GM12892 (cell line): ENCODE measurements at regions not wholly inside any gene's neighbourhood (a gene's known extent, or its start where the extent isn't known, plus 50 kb on each side); places are given as distances from the start of the nearest gene placed in this dataset.

ENCODE experiments used
- POLR2A ChIP-seq: IDR thresholded peaks from 2 replicates; pipeline ENCODE4 v1.6.1; 2011; ENCODE audit warnings: low read depth, low read length, control low read depth
- POLR2AphosphoS5 ChIP-seq: IDR thresholded peaks from 2 replicates; pipeline ENCODE4 v1.6.1; 2011; ENCODE audit warnings: low read depth, low read length, control low read depth
- TAF1 ChIP-seq: IDR thresholded peaks from 2 replicates; pipeline ENCODE4 v1.6.1; 2011; ENCODE audit warnings: low read depth, mild to moderate bottlenecking, control low read depth, low read length, borderline replicate concordance

- TF ChIP-seq POLR2A: no peak
- TF ChIP-seq POLR2AphosphoS5: no peak
- no peak for TF ChIP-seq TAF1
Measured at GRCh38 chr18:76121011-76121410, 374.0 kb downstream of the ZNF516 start.
